Mammary epithelial cell (primary cell): ENCODE measurements at regions not wholly inside any gene's neighbourhood (a gene's known extent, or its start where the extent isn't known, plus 50 kb on each side); places are given as distances from the start of the nearest gene placed in this dataset.

Source experiments
- CTCF ChIP-seq, 2 donors: IDR thresholded peaks in 1 of 2; conservative IDR thresholded peaks in 1 of 2; 2 replicates each; pipeline ENCODE4 v1.5.1; 2011 to 2012; ENCODE audit warnings: inconsistent platforms in 2 of 2, low read length in 2 of 2, mild to moderate bottlenecking in 2 of 2, control low read depth in 1 of 2, low read depth in 1 of 2; ENCODE audit not compliant: insufficient read depth in 1 of 2; ENCODE audit errors: extremely low read depth in 1 of 2
- EZH2 ChIP-seq: IDR thresholded peaks from 2 replicates; pipeline ENCODE4 v1.6.1; 2012; ENCODE audit warnings: low read length, inconsistent platforms, borderline replicate concordance

DNA sequence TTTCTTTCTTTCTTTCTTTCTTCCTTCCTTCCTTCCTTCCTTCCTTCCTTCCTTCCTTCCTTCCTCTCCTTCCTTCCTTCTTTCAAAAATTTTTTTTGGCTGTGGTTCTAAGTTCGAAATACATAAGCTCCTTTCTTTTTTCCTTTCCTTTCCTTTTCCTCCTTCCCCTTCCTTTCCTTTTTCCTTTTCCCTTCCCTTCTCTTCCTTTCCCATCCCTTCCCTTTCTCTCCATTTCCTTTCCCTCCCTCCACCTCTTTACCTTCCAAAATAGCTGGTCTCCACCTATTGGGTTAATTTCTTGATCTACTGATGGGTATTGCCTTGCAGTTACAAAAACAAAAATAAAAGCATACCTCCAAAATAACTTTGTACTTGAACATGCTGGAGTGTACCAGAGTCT, 73.4 kb upstream of the GPRIN3 start:
- TF ChIP-seq CTCF (conservative IDR thresholded peaks at IDR 0.05 in 1 of 2, IDR thresholded peaks at IDR 0.05 in 1 of 2; ENCODE audit: extremely low read depth in 1 of 2, insufficient read depth in 1 of 2, low read depth in 1 of 2, low read length in 2 of 2) (no peak), EZH2 (no peak)
